ENCODE measurements at regions not wholly inside any gene's neighbourhood (a gene's known extent, or its start where the extent isn't known, plus 50 kb on each side); places are given as distances from the start of the nearest gene placed in this dataset.
"Not testable (repeated sequence)": the region's sequence is repeated elsewhere in the genome, so short reads cannot be mapped to it uniquely, and the experiment has no call there.

DNA sequence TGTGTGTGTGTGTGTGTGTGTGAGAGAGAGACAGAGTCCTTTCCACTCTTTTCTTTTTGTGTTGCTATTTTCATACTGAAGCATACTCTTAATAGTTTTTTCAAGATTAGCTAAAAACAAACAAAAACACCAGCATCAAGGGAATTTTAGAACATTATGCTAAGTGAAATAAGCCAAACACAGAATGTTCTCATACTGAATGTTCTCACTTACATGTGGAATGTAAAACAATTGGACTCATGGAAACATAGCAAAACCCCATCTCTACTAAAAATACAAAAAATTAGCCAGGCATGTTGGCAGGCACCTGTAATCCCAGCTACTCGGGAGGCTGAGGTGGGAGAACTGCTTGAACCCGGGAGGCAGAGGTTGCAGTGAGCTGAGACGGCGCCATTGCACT is 193.4 kb downstream of the XPNPEP1 start:
- TF ChIP-seq POLR2A, CTCF, POLR2AphosphoS5, EP300 (IDR thresholded peaks at IDR 0.05): not testable (repeated sequence)
